Hematopoietic multipotent progenitor cell (in vitro differentiated cells): ENCODE measurements at regions not wholly inside any gene's neighbourhood (a gene's known extent, or its start where the extent isn't known, plus 50 kb on each side); places are given as distances from the start of the nearest gene placed in this dataset. TPM values are rescaled to one million over a fixed set of nuclear protein-coding genes. Genes with fewer than 3 reads are reported as not detected.
"Not testable (repeated sequence)": the region's sequence is repeated elsewhere in the genome, so short reads cannot be mapped to it uniquely, and the experiment has no call there.

Source experiments
- DNase-seq, 3 donors: peaks; one replicate each; pipeline ENCODE4 v3.0.0-alpha.2; 2011 to 2015; ENCODE audit warnings: low read depth in 2 of 3, low spot score in 2 of 3
- small RNA-seq: library from RNA; depleted of rRNA; stranded (forward); fragments of <200 nt; gene quantifications from one replicate; pipeline ENCODE3, GENCODE V24; 2012

- DNase-seq, result no peak
These were observed 80.3 kb upstream of the PWP1 start for GRCh38 chr12:107605293-107605692.

GRCh38 chr12:107607464-107608392, 77.9 kb upstream of the PWP1 start:
- peak; percentile 70 to 81 (median 74) for DNase-seq

DNA sequence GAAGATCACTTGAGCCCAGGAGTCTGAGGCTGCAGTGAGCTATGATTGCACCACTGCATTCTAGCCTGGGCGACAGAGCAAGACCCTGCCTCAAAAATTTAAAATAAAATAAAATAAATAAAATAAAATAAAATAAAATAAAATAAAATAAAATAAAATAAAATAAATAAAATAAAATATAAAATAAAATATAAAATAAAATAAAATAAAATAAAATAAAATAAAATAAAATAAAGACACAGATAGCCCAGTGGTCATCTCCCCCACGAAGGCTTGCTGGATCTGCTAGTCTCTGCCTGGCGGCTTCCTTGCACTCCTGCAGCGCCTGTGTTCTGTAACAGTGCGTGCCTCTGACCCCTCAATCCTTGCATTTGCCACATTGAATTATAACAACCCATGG, 76.8 kb upstream of the PWP1 start:
- DNase-seq, result not testable (repeated sequence)

- peak in 2 of 3 donors; percentile 20 to 46 for DNase-seq
These were observed 75.4 kb upstream of the PWP1 start for GRCh38 chr12:107610021-107610859.

DNA sequence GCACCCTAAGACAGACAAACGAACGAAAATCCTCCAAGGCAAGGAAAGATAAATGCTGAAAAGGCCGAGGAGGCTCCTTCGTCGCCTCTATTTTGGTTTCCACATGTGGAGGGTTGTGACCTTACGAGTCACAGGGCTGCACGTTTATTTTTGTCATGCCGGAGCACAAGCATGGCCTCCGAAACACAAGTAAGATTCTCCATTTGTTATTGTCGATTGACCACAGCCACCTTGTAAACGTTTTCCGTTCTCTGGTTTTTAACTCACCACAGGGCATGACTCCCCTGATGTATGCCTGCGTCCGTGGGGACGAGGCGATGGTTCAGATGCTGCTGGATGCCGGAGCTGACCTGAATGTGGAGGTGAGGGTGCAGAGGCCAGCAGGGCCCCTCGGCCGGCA, 73.1 kb upstream of the PWP1 start:
- no peak for DNase-seq

DNA sequence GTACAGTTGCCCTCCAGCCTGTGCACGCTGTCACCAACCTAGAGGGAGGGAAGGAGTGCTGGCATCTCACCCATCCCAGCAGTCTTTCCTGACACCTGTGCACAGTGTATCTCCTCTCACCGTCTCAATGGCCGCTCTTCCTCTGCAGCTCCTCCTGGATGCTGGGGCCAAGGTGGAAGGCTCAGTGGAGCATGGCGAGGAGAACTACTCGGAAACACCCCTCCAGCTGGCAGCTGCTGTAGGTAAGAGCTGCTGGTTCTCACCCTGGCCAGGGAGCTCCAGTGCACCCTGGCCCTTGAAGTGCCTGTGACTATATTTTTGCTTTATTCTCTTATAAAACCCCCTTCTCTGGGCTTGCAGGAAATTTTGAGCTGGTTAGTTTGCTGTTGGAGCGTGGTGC, 68.7 kb upstream of the PWP1 start:
- no peak for DNase-seq

DNA sequence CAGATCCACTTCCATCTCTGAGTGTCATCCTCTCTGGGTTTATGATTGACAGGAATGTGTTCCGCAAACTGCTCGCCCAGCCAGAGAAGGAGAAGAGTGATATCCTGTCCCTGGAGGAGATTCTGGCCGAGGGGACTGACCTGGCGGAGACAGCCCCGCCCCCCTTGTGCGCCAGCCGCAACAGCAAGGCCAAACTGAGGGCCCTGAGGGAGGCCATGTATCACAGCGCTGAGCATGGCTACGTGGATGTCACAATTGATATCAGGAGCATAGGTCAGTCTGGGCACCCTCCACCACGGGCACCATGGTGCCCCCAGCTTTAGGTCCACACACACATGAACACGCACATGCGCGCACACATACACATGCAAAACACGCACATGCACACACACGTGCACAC, 67.5 kb upstream of the PWP1 start:
- DNase-seq, result no peak

DNA sequence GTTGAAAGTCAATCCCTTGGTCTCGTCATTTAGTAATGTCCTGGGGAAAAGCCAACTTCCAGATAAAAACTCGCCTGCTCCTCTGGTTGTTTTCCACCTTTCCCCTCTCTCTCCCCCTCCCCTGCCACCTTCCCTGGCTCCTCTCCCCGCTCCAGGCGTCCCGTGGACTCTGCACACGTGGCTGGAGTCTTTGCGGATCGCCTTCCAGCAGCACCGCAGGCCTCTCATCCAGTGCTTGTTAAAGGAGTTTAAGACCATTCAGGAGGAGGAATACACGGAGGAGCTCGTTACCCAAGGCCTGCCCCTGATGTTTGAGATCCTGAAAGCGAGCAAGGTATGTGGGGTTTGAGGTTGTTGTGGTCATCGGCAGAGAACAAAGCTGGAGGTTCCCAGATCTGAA, 65.8 kb upstream of the PWP1 start:
- no peak for DNase-seq

DNA sequence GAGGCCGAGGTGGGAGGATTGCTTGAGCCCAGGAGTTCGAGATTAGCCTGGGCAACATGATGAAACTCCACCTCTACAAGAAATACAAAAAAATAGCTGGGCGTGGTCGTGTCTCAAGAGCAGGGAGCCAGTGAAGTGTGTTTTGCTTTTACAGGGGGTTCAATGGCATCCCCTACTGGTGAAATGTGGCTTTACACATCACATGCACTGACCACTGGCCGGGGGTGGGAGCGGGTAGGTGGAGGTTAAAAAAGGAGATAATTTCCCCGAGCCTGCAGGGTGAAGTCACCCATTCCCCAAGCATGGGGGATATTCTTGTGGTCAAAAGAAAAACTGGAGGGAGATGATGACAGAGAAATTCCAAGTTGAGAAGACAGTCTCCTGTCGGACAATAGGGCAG, 63.6 kb upstream of the PWP1 start:
- DNase-seq, result peak in 2 of 3 donors; percentile 6 to 8

- no peak for DNase-seq
These were observed 61.1 kb upstream of the PWP1 start for GRCh38 chr12:107624493-107624892.

- DNase-seq, result no peak
These were observed 53.9 kb upstream of the PWP1 start for GRCh38 chr12:107631715-107632114.

GRCh38 chr12:107632246-107632645, 53.4 kb upstream of the PWP1 start:
- no peak for DNase-seq

- DNase-seq, result no peak
These were observed 51.1 kb upstream of the PWP1 start for GRCh38 chr12:107634530-107634929.

- no peak for DNase-seq
These were observed 50.5 kb upstream of the PWP1 start for GRCh38 chr12:107635139-107635538.

Small RNA genes lying in the stretch of these regions (small RNA-seq; reads per million reads assigned to genes)
- gene RF00284 (not detected), gene RNA5SP371 (not detected)
